Skin epidermis (tissue), 12 donors: ENCODE measurements at regions not wholly inside any gene's neighbourhood (a gene's known extent, or its start where the extent isn't known, plus 50 kb on each side); places are given as distances from the start of the nearest gene placed in this dataset.
"Not testable (repeated sequence)": the region's sequence is repeated elsewhere in the genome, so short reads cannot be mapped to it uniquely, and the experiment has no call there.

Experiments
- H3K27ac ChIP-seq, 21 experiments: fragments of 200-600 bp; sonication (generic) in 11 of 21; one replicate each; pipeline ENCODE4 v1.5.0; 2020; ENCODE audit warnings: mild to moderate bottlenecking in 3 of 21, inconsistent platforms in 2 of 21, moderate library complexity in 2 of 21
- H3K4me3 ChIP-seq, 7 experiments: fragments of 200-600 bp; sonication (generic) in 2 of 7; one replicate each; pipeline ENCODE4 v1.5.0; 2020; ENCODE audit warnings: inconsistent platforms in 2 of 7, mild to moderate bottlenecking in 2 of 7, moderate library complexity in 1 of 7

DNA sequence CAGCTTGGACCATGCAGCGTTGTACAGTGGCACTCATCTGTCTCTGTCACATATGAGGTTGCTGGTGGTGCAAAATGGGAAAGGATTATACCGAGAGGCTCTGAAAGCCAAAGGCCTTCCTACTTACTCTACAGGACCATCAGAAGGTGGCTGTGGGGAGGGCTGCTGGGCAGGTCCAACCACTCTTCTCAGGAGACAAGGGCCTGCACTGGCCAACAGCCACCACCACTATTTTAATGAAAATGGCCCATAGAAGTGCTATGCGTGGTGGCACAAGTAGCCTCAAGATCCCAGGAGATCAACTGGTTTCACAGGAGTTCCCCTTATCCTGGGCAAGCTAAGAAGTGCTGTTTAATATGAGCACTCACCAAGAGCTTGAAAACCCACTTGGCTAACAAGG lies 52.3 kb downstream of the MRPL57 start:
- no peak overlapping the region for H3K27ac ChIP-seq
- H3K4me3 ChIP-seq, result no peak overlapping the region

DNA sequence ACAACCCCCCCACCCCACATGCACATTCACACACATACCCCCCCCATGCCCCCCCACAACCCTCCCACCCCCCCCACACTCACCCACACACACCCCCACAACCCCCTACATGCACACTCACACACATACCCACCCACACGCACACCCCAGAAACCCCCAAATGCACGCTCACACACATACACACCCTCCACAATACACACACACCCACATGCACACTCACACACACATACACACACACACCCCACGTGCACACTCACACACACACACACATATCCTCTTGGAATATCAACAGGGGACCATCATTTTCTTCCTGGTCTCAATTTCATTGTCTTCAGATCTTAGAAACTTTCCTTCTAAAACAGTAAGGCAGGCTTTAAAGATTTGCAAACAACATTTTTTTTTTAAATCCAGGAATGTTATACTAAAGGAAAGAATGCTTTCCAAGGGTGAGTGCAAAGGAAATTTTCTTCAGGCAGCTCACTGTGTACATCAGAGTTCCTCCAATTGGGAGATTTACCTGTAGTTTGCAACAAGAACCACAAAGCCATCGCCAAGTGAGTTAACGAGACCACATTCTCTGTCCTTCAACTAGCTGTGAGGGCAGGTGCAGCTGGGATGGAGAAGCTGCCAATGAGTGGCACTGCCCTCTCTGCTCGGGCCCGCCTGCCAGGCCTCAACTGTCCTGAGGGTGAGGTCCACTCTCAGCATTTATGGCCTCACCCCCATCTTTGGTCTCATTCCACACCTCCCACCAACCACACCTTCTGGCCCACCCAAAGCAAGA lies 53.0 kb downstream of the MRPL57 start:
- Histone ChIP-seq H3K4me3 (no peak overlapping the region), H3K27ac (no peak overlapping the region)

- no peak overlapping the region for H3K4me3 ChIP-seq
- H3K27ac ChIP-seq, result no peak overlapping the region
These were observed 54.1 kb downstream of the MRPL57 start for GRCh38 chr13:21230516-21230915.

DNA sequence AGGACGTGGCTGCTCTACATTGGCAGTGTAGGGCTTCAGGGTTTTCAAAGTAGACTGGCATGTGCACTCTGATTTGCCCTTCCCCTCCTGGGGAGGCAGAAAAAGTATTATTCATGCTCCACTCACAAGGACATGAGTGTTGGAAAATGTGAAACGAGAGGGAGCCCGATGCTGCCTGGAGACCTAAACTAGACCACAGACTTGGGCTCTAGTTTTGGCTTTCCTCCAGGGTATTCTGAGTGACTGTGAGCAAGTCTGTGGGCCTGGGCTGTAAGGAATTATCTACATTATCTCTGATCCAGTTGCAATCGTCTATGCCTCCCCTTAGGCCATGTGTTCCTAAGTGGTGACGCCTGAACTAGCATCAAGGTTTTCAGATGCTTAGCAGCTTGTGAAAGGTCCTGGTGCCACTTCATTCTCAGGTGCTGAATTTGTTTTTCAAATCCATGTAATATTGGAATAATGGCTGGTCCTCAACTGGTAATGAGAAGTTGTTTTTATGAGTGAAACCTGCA lies 55.0 kb downstream of the MRPL57 start:
- no peak overlapping the region for H3K27ac ChIP-seq
- no peak overlapping the region for H3K4me3 ChIP-seq

DNA sequence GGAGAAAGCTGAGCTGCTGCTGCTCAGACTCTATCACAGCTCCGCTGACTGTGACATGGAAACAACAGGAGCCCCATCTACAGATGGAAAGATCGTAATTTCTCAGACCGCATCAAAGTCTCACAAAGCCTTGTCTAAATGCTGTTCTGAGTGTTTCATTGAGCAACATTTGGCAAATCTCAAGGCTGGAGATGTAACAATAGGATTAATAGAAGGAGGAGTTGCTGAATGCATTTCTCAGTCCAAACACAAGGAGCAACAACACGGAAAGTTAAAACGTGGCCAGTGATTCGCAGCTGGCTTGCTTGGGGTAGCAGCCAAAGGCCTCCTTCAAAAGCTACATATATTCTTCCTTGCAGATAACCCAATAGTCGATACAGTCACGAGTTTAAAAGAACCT lies 55.7 kb downstream of the MRPL57 start:
- H3K27ac ChIP-seq, result peak overlapping the region in 4 of 21 experiments; percentile 17 to 87 (median 54)
- H3K4me3 ChIP-seq, result no peak overlapping the region

DNA sequence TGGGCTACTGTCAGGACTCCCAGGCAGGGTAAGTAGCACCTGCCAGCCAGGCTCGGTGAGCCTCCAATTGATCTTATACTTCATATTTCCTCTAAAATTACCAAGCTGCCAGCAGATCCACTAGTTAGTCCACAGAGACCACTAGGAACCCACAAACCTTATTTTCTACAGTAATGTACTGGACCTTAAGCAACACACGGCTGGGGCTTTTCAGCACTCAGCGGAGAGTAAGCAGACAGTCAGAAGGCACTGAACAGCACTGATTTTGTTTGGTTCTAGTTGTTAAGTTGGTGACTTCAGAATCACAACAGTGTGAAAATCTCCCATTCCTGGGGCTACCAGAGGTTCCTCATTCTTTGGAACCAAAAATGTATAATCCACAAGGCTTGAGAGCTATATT lies 56.1 kb downstream of the MRPL57 start:
- Histone ChIP-seq H3K27ac (peak overlapping the region in 4 of 21 experiments; percentile 17 to 87 (median 54)), H3K4me3 (peak overlapping the region in 1 of 7 experiments; percentile 14)

- peak overlapping the region in 6 of 21 experiments; percentile 28 to 87 (median 47) for H3K27ac ChIP-seq
- peak overlapping the region in 1 of 7 experiments; percentile 14 for H3K4me3 ChIP-seq
These were observed 56.6 kb downstream of the MRPL57 start for GRCh38 chr13:21233086-21233485.

GRCh38 chr13:21234526-21234925 lies 58.1 kb downstream of the MRPL57 start:
- Histone ChIP-seq H3K4me3 (no peak overlapping the region), H3K27ac (no peak overlapping the region)

DNA sequence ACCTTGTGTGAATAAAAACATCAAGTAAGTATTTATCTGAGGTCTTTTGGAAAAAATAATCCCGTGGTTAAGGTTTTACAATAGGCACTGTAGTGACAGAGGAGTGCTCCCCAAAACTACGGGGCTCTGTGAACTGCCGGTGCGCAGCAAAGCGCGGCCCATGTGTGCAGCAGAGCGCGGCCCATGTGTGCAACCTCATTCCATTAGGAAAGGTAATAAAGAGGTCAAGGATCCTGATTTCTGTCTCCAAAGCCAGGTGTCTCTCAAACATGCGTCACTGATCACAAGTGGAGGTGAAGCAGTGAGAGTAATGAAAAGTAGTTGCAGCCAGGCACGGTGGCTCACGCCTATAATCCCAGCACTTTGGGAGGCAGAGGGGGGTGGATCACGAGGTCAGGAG lies 58.7 kb downstream of the MRPL57 start:
- Histone ChIP-seq H3K27ac (no peak overlapping the region), H3K4me3 (no peak overlapping the region)

DNA sequence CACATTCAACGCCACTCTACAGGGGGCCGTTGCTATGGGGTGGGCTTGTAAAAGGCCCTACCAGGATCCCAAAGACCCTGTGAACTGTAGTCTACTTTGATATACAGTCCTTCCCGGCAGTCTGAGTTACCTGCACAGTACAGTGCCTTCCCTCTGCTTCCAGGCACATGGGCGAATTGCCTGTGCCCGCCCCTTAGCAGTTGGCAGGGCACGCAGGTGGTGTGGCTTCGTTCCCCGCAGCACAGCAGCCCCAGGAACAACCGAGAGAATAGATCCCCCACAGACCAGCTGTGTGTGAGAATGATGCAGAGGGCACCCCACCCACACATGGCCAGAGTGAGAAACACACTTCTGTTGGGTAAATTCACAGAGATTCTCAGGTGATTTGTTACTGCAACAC lies 60.6 kb downstream of the MRPL57 start:
- Histone ChIP-seq H3K4me3 (no peak overlapping the region), H3K27ac (no peak overlapping the region)

- no peak overlapping the region for H3K27ac ChIP-seq
These were observed 61.8 kb downstream of the MRPL57 start for GRCh38 chr13:21238267-21238666.

DNA sequence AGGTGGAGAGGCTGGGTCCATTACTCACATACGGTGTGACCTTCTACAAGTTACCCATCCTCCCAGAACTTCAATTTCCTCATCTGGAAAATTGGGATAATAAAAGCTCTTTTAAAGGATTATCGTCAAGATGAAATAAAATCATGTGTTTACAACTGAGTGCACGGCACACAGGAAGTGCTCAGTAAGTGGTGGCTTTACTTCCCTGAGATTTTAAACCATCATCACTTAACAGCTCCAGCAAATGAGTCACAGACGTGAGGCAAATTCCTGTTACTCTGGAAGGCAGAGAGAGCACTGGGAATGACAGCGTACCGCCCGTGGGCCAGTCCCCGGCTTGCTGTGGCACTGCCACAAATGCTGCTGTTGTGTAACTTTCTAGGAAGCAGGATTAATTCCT lies 64.1 kb downstream of the MRPL57 start:
- H3K4me3 ChIP-seq, result no peak overlapping the region
- no peak overlapping the region for H3K27ac ChIP-seq

More at GRCh38 chr13:21238267-21238666, 61.8 kb downstream of the MRPL57 start:
- no peak overlapping the region for H3K4me3 ChIP-seq

DNA sequence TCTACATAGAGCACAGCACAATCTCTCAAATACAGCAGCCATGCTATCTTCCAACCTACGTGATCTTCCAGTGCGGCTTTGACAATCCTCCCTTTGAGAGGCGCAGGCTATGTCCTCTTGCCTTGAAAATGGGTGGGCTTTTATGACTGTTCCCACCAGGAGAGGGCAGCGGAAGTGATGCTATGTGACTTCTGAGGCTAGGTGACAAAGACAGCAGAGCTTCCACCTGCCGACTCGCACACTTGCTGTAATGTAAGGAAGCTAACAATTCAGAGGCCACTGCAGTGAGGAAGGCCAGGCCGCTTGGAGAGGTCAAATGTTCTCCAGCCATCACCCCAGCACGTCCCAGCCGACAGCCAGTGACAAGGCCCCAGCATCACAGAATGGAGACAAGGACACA lies 65.8 kb downstream of the MRPL57 start:
- H3K4me3 ChIP-seq, result no peak overlapping the region
- no peak overlapping the region for H3K27ac ChIP-seq

- Histone ChIP-seq H3K4me3 (no peak overlapping the region), H3K27ac (no peak overlapping the region)
These were observed 66.8 kb downstream of the MRPL57 start for GRCh38 chr13:21243045-21243897.

DNA sequence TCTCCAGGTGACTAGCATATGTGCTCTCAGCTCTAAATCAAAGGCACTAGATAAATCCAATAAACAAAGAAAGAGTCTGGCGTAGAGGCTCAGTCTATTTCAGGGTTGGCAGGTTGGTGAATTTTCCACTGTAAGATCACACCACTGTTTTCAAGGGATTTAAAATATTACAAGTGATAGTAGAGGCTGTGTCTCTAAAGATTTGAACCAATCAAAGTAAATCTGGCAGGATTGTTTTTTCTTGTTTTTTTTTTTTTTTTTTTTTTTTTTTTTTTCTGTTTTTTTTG lies 67.4 kb downstream of the MRPL57 start:
- H3K4me3 ChIP-seq, H3K27ac ChIP-seq: not testable (repeated sequence)

GRCh38 chr13:21246761-21247452 lies 70.4 kb downstream of the MRPL57 start:
- Histone ChIP-seq H3K27ac (no peak overlapping the region), H3K4me3 (no peak overlapping the region)

DNA sequence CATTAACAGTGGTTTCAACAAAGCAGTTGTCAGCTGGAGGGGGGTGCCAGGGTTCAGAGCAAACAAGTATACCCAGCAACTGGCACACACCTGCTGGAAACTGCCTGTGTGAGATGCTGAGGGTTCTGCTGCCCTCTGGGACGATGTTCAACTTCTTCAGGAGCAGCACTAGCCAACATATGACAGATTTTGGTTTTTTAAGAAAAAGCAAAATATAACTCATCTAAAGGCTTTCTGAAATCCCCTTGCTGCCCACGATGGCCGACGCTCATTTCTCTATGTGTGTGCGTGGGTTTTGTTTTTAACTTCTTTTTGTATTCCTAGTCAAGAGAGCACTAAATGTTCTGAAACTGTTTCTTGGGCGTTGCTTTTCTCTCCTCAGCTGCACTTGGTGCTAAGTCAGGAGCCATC lies 79.9 kb downstream of the MRPL57 start:
- H3K27ac ChIP-seq, result no peak overlapping the region

DNA sequence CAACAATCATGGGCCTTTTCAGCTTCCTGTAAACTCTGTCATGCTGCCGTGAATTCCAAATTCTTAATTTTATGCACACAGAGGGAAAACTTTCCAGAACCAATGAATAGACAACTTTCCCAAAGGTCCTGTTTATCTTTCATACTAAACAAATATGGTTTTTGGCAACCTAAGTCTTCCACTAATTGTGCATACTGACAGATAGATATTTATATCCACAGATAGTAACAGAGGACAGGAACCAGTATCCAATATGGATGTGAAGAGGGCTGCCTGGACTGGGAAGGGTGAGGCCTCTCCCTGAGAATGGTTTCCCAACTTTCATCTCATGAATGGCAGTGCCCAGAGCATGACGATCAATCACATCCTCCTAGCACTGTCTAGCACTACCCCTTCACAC lies 80.4 kb downstream of the MRPL57 start:
- no peak overlapping the region for H3K27ac ChIP-seq

More for the DNA sequence above, 79.9 kb downstream of the MRPL57 start:
- no peak overlapping the region for H3K4me3 ChIP-seq

DNA sequence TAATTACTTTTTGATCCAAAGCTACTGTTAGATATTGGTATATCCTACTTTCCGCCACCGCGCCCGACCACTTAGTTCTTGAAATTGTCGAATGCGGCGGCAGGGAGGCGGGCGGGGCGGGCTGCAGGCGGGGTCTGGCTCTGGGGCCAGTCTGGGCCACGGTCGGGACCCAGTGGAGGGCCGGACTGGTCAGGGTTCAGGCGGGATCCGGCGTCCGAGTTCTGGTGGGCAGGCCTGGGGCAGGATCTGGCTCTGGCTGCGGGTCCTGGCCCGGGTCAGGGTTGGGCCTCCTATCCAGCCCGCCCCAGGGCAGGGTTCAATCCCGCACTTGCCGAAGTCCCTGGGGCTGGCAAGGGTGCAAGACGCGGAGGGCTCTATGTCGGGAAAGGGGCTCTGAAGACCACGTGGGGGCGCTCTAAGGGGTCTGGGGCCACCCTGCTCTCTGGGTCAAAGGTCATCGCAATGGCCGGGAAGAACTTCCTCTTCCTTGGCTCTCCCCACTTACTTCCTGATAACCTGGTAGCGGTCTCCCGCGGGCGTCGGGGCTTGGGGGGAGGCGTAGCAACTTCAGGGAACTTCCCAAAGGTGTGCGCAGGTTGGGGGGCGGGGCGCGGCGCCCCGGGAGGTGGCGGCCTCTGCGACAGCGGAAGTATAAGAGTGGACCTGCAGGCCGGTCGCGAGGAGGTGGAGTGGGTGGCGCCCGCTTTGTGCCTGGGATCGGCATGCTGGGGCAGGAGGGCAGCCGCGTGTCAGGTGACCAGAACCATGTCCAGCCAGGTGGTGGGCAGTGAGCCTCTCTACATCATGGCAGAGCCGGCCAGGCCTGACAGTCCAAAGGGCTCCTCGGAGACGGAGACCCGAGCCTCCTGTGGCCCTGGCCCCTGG lies 83.4 kb downstream of the MRPL57 start:
- Histone ChIP-seq H3K27ac (no peak overlapping the region), H3K4me3 (no peak overlapping the region)

More for the DNA sequence above, 80.4 kb downstream of the MRPL57 start:
- H3K4me3 ChIP-seq, result no peak overlapping the region
